Naive thymus-derived CD4-positive, alpha-beta T cell (primary cell): ENCODE measurements at regions not wholly inside any gene's neighbourhood (a gene's known extent, or its start where the extent isn't known, plus 50 kb on each side); places are given as distances from the start of the nearest gene placed in this dataset.

Source experiments
- ATAC-seq: fragments of 150-1000 bp; cut with Tn5 transposase; 2 replicates; pipeline ENCODE4 v1.10.0; 2021; ENCODE audit warnings: mild to moderate bottlenecking, moderate library complexity
- CTCF ChIA-PET: fragments of 350-600 bp; sonication (Branson Sonifier 250); formaldehyde crosslinking; loops from one replicate; lab custom pipeline; 2021; ENCODE audit warnings: antibody characterized with exemption; lab: Charles Lee
- POLR2A ChIA-PET: fragments of 350-600 bp; sonication (Branson Sonifier 250); formaldehyde crosslinking; loops from one replicate; lab custom pipeline; 2021; ENCODE audit warnings: antibody characterized with exemption, inconsistent platforms; lab: Charles Lee
- DNase-seq, 9 donors: peaks; one replicate each; pipeline versions ENCODE4 v3.0.0 to v3.0.0-alpha.2; 2020 to 2022; ENCODE audit warnings: mixed read lengths in 1 of 9
- H3K27ac ChIP-seq: one replicate; pipeline ENCODE4 v1.7.0; 2013; ENCODE audit warnings: mild to moderate bottlenecking, low read depth, low read length, moderate library complexity
- H3K27me3 ChIP-seq, 2 donors: one replicate each; pipeline ENCODE4 v1.7.0; 2013; ENCODE audit warnings: low read length in 2 of 2, mild to moderate bottlenecking in 2 of 2, moderate library complexity in 2 of 2; ENCODE audit not compliant: control insufficient read depth in 2 of 2, insufficient read depth in 2 of 2
- H3K36me3 ChIP-seq, 3 experiments: 1 replicate in 2 of 3; 2 replicates in 1 of 3; pipeline ENCODE4 v1.7.0; 2013; ENCODE audit warnings: low read length in 3 of 3, mild to moderate bottlenecking in 3 of 3, moderate library complexity in 1 of 3; ENCODE audit not compliant: insufficient read depth in 3 of 3, control insufficient read depth in 2 of 3
- H3K4me1 ChIP-seq, 2 donors: one replicate each; pipeline ENCODE4 v1.7.0; 2013; ENCODE audit warnings: low read length in 2 of 2, mild to moderate bottlenecking in 2 of 2, moderate library complexity in 1 of 2; ENCODE audit not compliant: control insufficient read depth in 2 of 2, insufficient read depth in 2 of 2
- H3K4me3 ChIP-seq: 2 replicates; pipeline ENCODE4 v1.7.0; 2013; ENCODE audit warnings: mild to moderate bottlenecking, low read length
- H3K9me3 ChIP-seq, 3 experiments: 1 replicate in 2 of 3; 2 replicates in 1 of 3; pipeline ENCODE4 v1.7.0; 2013; ENCODE audit warnings: low read length in 3 of 3; ENCODE audit not compliant: control insufficient read depth in 2 of 3
- H3K27ac Mint-ChIP-seq, 9 donors: one replicate each; pipeline ENCODE4 v1.8.0; 2020 to 2022; ENCODE audit warnings: mixed read lengths in 9 of 9, mild to moderate bottlenecking in 8 of 9, moderate library complexity in 5 of 9, inconsistent platforms in 2 of 9
- H3K27me3 Mint-ChIP-seq, 5 donors: one replicate each; pipeline ENCODE4 v1.8.0; 2021 to 2022; ENCODE audit warnings: mixed read lengths in 5 of 5, mild to moderate bottlenecking in 1 of 5
- H3K36me3 Mint-ChIP-seq, 5 donors: one replicate each; pipeline ENCODE4 v1.8.0; 2020 to 2022; ENCODE audit warnings: mixed read lengths in 5 of 5, mild to moderate bottlenecking in 3 of 5, inconsistent platforms in 1 of 5
- H3K4me1 Mint-ChIP-seq, 7 donors: one replicate each; pipeline ENCODE4 v1.8.0; 2020 to 2022; ENCODE audit warnings: mixed read lengths in 7 of 7, mild to moderate bottlenecking in 3 of 7, inconsistent platforms in 1 of 7
- H3K4me3 Mint-ChIP-seq, 10 donors: one replicate each; pipeline ENCODE4 v1.8.0; 2020 to 2022; ENCODE audit warnings: mild to moderate bottlenecking in 10 of 10, mixed read lengths in 10 of 10, moderate library complexity in 6 of 10, inconsistent platforms in 2 of 10
- H3K9me3 Mint-ChIP-seq, 11 donors: one replicate each; pipeline ENCODE4 v1.8.0; 2020 to 2022; ENCODE audit warnings: mixed read lengths in 11 of 11, mild to moderate bottlenecking in 4 of 11, inconsistent platforms in 1 of 11, moderate library complexity in 1 of 11
- intact Hi-C, 2 donors: fragments of 100-400 bp; cut with micrococcal nuclease; formaldehyde crosslinking; loops; one replicate each; pipeline ENCODE4 v1.15.1; 2023

DNA sequence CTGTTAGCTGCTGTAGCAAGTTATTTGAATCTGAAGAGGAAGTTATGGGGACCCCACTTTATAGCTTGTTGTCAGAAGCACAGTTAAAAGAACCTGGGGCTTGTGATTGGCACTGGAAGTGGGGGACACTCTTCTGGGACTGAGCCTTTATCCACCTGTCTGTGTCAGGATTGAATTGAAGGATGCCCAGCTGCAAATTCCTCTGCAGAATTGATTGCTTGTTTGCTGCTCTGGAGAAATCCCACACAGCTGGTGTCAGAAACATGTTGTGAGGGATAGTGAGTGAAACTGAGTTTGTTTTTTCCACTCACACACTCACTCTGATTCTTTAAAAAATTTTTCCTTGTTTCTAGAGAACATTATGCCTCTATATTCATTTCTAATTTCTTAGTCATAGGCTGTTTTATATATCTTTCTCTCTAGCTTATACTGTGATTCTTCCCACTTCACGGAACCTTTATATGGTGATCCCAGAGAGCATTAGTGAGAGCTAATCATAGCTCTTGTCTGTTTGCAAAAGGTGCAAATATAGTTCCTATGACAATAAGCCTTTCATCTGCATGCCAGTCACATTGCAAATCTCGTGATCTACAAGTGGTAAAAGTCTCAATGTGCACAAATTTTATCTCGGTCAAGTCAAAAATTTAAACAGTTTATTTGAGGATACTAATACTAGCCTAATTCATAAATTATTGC is 188.5 kb upstream of the EDIL3 start:
- Mint-ChIP-seq H3K27me3 (no peaks in the 10 kb centered on the region), H3K27ac (no peak overlapping the region), H3K9me3 (peaks cover 0 to 3% (median 0%) of the 10 kb centered on the region in 11 donors), H3K36me3 (no peaks in the 10 kb centered on the region), H3K4me1 (no peaks in the 10 kb centered on the region), H3K4me3 (no peak overlapping the region)
- intact Hi-C loops: no loop called here
- ATAC-seq: no peak
- no peak overlapping the region for H3K4me3 ChIP-seq
- no peaks in the 10 kb centered on the region for H3K27me3 ChIP-seq
- H3K27ac ChIP-seq: no peak overlapping the region
- no peaks in the 10 kb centered on the region for H3K4me1 ChIP-seq
- CTCF ChIA-PET: interaction anchor here (0.7 kb wide), 1 partner anchor 102 kb away, joined by 3 read pairs; no protein-coding TSS in a partner anchor
- no peak for DNase-seq
- H3K36me3 ChIP-seq: no peaks in the 10 kb centered on the region
- no peaks in the 10 kb centered on the region for H3K9me3 ChIP-seq
- POLR2A ChIA-PET: no interaction called here

DNA sequence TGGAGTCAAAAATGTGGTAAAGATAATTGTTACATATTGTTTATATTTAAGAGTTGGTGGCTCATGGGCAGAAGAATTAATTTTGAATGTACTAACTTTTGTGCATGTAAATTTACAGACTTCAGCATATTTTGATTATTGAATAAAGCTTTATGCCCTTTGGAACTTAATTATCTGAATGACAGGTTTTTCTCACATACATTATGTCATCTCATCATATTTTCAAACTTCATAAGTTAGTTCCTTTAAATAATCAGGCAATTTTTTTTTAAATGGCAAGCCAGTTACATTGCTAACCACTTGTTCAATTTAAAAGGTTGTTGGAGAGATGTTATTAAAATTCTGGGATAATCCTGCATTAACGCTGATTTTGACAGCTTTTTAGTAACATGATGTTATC is 184.6 kb upstream of the EDIL3 start:
- POLR2A ChIA-PET: no interaction called here
- H3K4me1 ChIP-seq: no peaks in the 10 kb centered on the region
- Mint-ChIP-seq H3K4me3 (no peak overlapping the region), H3K27ac (no peak overlapping the region), H3K4me1 (no peaks in the 10 kb centered on the region), H3K36me3 (no peaks in the 10 kb centered on the region), H3K27me3 (no peaks in the 10 kb centered on the region), H3K9me3 (peaks cover 0 to 7% (median 0%) of the 10 kb centered on the region in 11 donors)
- no peaks in the 10 kb centered on the region for H3K9me3 ChIP-seq
- H3K27me3 ChIP-seq: no peaks in the 10 kb centered on the region
- no peak overlapping the region for H3K4me3 ChIP-seq
- CTCF ChIA-PET: no interaction called here
- DNase-seq (no peak), ATAC-seq (no peak)
- no peak overlapping the region for H3K27ac ChIP-seq
- intact Hi-C loops: no loop called here
- H3K36me3 ChIP-seq: no peaks in the 10 kb centered on the region

DNA sequence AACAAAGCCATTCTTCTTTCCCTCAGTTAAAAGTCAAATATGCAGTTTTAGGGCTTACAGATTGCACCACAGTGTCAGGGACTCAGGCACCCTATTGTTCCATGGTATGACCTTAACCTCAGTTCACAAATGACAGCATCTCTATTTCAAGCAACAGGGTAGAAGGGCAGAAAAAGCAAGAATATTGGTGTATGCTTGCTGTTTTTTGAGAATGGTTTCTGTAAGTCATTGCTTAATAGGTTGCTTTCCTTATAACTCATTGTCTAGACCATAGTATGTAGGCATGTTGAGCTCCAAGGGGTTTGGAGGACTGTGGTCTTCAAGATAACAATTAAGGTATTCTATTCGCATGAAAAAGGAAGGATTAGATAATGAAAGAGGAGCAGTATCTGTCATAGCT is 183.5 kb upstream of the EDIL3 start:
- intact Hi-C loops: no loop called here
- ChIA-PET CTCF (no interaction called here), POLR2A (no interaction called here)
- H3K9me3 ChIP-seq: no peaks in the 10 kb centered on the region
- no peaks in the 10 kb centered on the region for H3K27me3 Mint-ChIP-seq
- H3K4me3 ChIP-seq: no peak overlapping the region
- no peak overlapping the region for H3K27ac Mint-ChIP-seq
- H3K36me3 Mint-ChIP-seq: no peaks in the 10 kb centered on the region
- DNase-seq (no peak), ATAC-seq (no peak)
- no peaks in the 10 kb centered on the region for H3K4me1 Mint-ChIP-seq
- peaks cover 0 to 7% (median 0%) of the 10 kb centered on the region in 11 donors for H3K9me3 Mint-ChIP-seq
- no peaks in the 10 kb centered on the region for H3K27me3 ChIP-seq
- H3K4me3 Mint-ChIP-seq: no peak overlapping the region
- no peak overlapping the region for H3K27ac ChIP-seq
- H3K36me3 ChIP-seq: no peaks in the 10 kb centered on the region
- no peaks in the 10 kb centered on the region for H3K4me1 ChIP-seq

DNA sequence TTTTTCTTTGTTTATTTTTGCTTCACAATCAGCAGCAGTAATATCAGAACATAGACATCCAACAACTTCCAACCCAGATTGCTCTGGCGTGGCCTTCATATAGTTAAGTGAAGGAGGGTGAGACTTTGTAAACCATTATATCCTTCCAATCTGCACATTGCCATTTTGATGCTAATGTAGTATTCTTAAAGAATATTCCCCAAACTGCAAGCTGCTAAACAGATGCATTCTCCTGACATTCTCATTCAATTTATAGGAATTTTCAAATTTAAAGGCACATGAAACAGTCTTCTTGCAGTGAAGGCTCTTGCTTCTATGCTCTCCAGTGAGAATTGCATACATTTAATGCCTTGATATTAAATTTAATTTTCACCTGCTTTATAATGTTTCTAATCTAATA is 181.2 kb upstream of the EDIL3 start:
- ChIA-PET POLR2A (no interaction called here), CTCF (no interaction called here)
- intact Hi-C loops: no loop called here
- no peak for ATAC-seq
- Histone ChIP-seq H3K9me3 (no peaks in the 10 kb centered on the region), H3K36me3 (no peaks in the 10 kb centered on the region), H3K4me1 (no peaks in the 10 kb centered on the region), H3K4me3 (no peak overlapping the region), H3K27ac (no peak overlapping the region), H3K27me3 (no peaks in the 10 kb centered on the region)
- H3K4me3 Mint-ChIP-seq: no peak overlapping the region
- H3K4me1 Mint-ChIP-seq: no peaks in the 10 kb centered on the region
- H3K9me3 Mint-ChIP-seq: peaks cover 0 to 7% (median 0%) of the 10 kb centered on the region in 11 donors
- no peaks in the 10 kb centered on the region for H3K27me3 Mint-ChIP-seq
- DNase-seq: no peak
- no peak overlapping the region for H3K27ac Mint-ChIP-seq
- H3K36me3 Mint-ChIP-seq: no peaks in the 10 kb centered on the region

DNA sequence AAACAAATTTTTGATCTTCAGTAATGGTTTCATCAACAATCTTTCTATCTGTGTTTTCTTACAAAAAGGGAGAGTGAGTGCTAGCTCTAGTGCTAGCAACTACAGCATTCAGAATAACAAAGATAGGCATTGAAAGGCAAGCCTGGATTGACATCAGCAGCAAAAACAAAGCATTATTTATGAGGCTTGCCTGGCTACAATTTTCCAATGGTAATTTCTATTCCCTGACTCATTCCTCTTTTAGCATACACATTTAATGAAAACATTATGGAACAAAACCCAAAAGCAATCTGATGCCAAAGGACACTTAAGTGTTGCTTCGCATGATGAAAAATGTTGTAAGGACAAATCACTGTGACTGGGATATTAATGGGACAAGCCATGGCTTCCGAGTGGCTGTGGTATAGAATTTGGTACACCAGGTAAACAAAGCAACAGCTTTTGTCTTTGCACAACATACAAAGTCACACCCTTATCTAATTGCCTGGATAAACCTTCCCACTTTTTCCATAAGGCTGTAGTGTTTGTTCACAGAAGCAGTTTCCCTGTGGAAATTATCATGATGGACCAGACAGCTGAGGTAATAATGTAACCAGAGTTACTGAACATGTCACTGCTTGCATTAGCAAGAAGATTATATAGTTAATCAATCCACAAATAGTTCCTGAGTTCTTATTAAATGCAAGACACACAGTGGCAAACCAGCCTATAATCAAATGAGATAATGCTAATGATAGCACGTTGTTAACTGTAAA is 179.8 kb upstream of the EDIL3 start:
- no peaks in the 10 kb centered on the region for H3K27me3 Mint-ChIP-seq
- ATAC-seq (no peak), DNase-seq (no peak)
- H3K9me3 ChIP-seq: no peaks in the 10 kb centered on the region
- no peaks in the 10 kb centered on the region for H3K36me3 Mint-ChIP-seq
- no peak overlapping the region for H3K27ac Mint-ChIP-seq
- CTCF ChIA-PET: no interaction called here
- no peak overlapping the region for H3K4me3 ChIP-seq
- H3K4me1 Mint-ChIP-seq: no peaks in the 10 kb centered on the region
- no peak overlapping the region for H3K27ac ChIP-seq
- H3K36me3 ChIP-seq: no peaks in the 10 kb centered on the region
- no peak overlapping the region for H3K4me3 Mint-ChIP-seq
- no peaks in the 10 kb centered on the region for H3K4me1 ChIP-seq
- POLR2A ChIA-PET: no interaction called here
- intact Hi-C loops: no loop called here
- H3K27me3 ChIP-seq: no peaks in the 10 kb centered on the region
- peaks cover 0 to 6% (median 0%) of the 10 kb centered on the region in 11 donors for H3K9me3 Mint-ChIP-seq

DNA sequence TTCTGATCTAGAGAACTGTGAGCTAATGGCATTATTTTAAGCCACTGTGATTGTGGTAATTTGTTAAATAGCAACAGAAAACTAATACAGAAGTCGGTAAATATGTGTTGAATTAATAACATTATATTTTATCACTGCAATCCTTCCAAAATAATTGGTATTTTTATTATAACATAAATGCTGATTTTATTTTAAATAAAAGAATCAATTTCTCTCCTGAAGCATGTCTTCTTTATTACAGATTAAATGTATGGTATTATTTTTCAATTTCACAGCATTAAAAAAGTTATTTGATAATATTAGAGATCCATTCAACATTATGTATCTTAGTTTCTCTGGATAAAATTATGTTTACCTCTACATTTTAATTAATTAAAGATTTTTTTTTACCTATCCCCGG is 165.5 kb upstream of the EDIL3 start:
- Histone ChIP-seq H3K9me3 (no peaks in the 10 kb centered on the region), H3K27me3 (no peaks in the 10 kb centered on the region), H3K4me3 (no peak overlapping the region), H3K4me1 (no peaks in the 10 kb centered on the region), H3K36me3 (no peaks in the 10 kb centered on the region), H3K27ac (no peak overlapping the region)
- Mint-ChIP-seq H3K27me3 (no peaks in the 10 kb centered on the region), H3K4me3 (no peak overlapping the region), H3K9me3 (peaks cover 0 to 18% (median 1%) of the 10 kb centered on the region in 11 donors), H3K27ac (no peak overlapping the region), H3K36me3 (no peaks in the 10 kb centered on the region), H3K4me1 (no peaks in the 10 kb centered on the region)
- intact Hi-C loops: no loop called here
- DNase-seq: no peak
- ChIA-PET CTCF (no interaction called here), POLR2A (no interaction called here)
- ATAC-seq: no peak

DNA sequence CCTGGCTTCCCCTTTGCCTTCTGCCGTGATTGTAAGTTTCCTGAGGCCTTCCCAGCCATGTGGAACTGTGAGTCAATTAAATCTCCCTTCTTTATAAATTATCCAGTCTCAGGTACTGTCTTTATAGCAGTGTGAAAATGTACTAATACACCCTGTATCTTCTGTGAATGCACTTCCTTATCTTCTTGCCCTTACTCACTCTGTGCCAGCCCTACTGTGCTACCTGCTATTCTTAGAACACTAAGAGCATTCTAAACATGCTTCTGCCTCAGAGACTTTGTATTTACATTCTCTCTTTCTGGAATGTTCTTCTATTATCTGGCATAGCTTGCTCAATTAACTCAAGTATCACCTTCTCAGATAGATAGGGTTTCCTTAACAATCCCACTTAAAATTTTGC is 164.4 kb upstream of the EDIL3 start:
- no peaks in the 10 kb centered on the region for H3K36me3 ChIP-seq
- no peaks in the 10 kb centered on the region for H3K27me3 ChIP-seq
- H3K9me3 ChIP-seq: no peaks in the 10 kb centered on the region
- H3K27me3 Mint-ChIP-seq: no peaks in the 10 kb centered on the region
- no peak for ATAC-seq
- no peak overlapping the region for H3K27ac Mint-ChIP-seq
- ChIA-PET POLR2A (no interaction called here), CTCF (no interaction called here)
- DNase-seq: no peak
- H3K4me3 ChIP-seq: no peak overlapping the region
- no peak overlapping the region for H3K4me3 Mint-ChIP-seq
- H3K4me1 Mint-ChIP-seq: no peaks in the 10 kb centered on the region
- no peaks in the 10 kb centered on the region for H3K36me3 Mint-ChIP-seq
- intact Hi-C loops: no loop called here
- H3K27ac ChIP-seq: no peak overlapping the region
- H3K9me3 Mint-ChIP-seq: peaks cover 0 to 16% (median 0%) of the 10 kb centered on the region in 11 donors
- H3K4me1 ChIP-seq: no peaks in the 10 kb centered on the region
